ENCODE measurements at regions not wholly inside any gene's neighbourhood (a gene's known extent, or its start where the extent isn't known, plus 50 kb on each side); places are given as distances from the start of the nearest gene placed in this dataset.

DNA sequence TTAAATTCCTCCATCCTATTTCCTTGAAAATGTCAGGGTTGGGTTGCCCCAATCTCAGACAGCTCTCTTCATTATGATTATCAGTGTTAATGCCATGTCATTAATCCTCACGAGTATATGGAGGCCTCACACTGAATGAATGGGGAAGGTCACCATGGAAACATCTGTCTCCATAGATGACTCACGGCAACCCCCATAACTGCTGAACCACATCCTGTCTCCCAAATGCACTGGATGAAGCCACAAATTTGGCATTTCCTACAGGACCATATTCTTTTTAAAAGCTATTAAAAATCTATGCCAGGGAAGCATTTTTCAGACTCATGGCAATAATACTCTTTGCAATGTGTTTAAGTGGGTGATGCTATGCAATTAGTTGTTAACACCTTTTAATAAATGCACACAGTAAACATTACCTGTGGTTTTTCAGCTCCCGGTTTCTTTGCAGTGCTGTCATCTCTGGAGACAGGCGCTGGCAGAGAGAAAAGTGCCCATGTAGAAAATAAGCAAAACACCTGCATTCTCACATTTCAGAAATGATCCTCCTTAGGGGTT lies 80.1 kb upstream of the PTPRK start:
- no peaks in the 10 kb centered on the region for H3K27me3 Mint-ChIP-seq (ENCODE audit: low read depth in 3 of 3)
- Histone ChIP-seq H3K79me2 (ENCODE audit: insufficient read depth, low read length) (no peaks in the 10 kb centered on the region), H3K9me3 (replicated peaks in 1 of 2; ENCODE audit: control insufficient read depth in 1 of 2, insufficient read depth in 1 of 2, low read length in 2 of 2) (peaks cover 0 to 4% of the 10 kb centered on the region in 2 donors), H3K36me3 (replicated peaks in 1 of 2; ENCODE audit: control insufficient read depth in 1 of 2, insufficient read depth in 2 of 2, low read length in 2 of 2) (no peaks in the 10 kb centered on the region), H3K27ac (ENCODE audit: low read depth in 1 of 2, low read length in 2 of 2) (no peak overlapping the region), H3K4me3 (replicated peaks in 1 of 3; ENCODE audit: low read depth in 2 of 3, low read length in 3 of 3) (no peak overlapping the region), H2AFZ (ENCODE audit: insufficient read depth, low read depth, low read length, poor library complexity, severe bottlenecking) (no peak overlapping the region), H4K20me1 (ENCODE audit: insufficient read depth, low read length) (no peaks in the 10 kb centered on the region), H3K9ac (ENCODE audit: insufficient read depth, low read length, poor library complexity, severe bottlenecking) (no peak overlapping the region), H3K27me3 (ENCODE audit: control insufficient read depth in 2 of 2, insufficient read depth in 2 of 2, low read length in 2 of 2) (no peaks in the 10 kb centered on the region), H3K4me1 (ENCODE audit: control insufficient read depth in 1 of 2, insufficient read depth in 2 of 2, low read length in 2 of 2) (no peaks in the 10 kb centered on the region), H3K4me2 (replicated peaks; ENCODE audit: extremely low read depth, low read length, poor library complexity, severe bottlenecking) (no peak overlapping the region)
- H3K9me3 Mint-ChIP-seq = peaks cover 0 to 2% (median 0%) of the 10 kb centered on the region in 7 donors
- intact Hi-C loops (cut with micrococcal nuclease) = no loop called here
- no peaks in the 10 kb centered on the region for H3K36me3 Mint-ChIP-seq
- H3K4me3 Mint-ChIP-seq = no peak overlapping the region
- WGBS (ENCODE audit: insufficient coverage) = no CpG with 5 or more reads among the region's 4 CpGs
- no peak overlapping the region for H3K27ac Mint-ChIP-seq
- DNase-seq = no peak
- no peak for TF ChIP-seq CTCF (IDR thresholded peaks at IDR 0.05)
- H3K4me1 Mint-ChIP-seq = no peaks in the 10 kb centered on the region

- H3K9me3 ChIP-seq (replicated peaks in 1 of 2; ENCODE audit: control insufficient read depth in 1 of 2, insufficient read depth in 1 of 2, low read length in 2 of 2) = peaks cover 0 to 4% of the 10 kb centered on the region in 2 donors
- intact Hi-C loops (cut with micrococcal nuclease) = no loop called here
- TF ChIP-seq CTCF (IDR thresholded peaks at IDR 0.05) = no peak
- H3K36me3 ChIP-seq (replicated peaks in 1 of 2; ENCODE audit: control insufficient read depth in 1 of 2, insufficient read depth in 2 of 2, low read length in 2 of 2) = no peaks in the 10 kb centered on the region
- H3K4me1 ChIP-seq (ENCODE audit: control insufficient read depth in 1 of 2, insufficient read depth in 2 of 2, low read length in 2 of 2) = no peaks in the 10 kb centered on the region
- H4K20me1 ChIP-seq (ENCODE audit: insufficient read depth, low read length) = no peaks in the 10 kb centered on the region
- no peak overlapping the region for H3K4me3 Mint-ChIP-seq
- H3K79me2 ChIP-seq (ENCODE audit: insufficient read depth, low read length) = no peaks in the 10 kb centered on the region
- H3K36me3 Mint-ChIP-seq = no peaks in the 10 kb centered on the region
- no peak overlapping the region for H3K27ac Mint-ChIP-seq
- H3K27me3 Mint-ChIP-seq (ENCODE audit: low read depth in 3 of 3) = no peaks in the 10 kb centered on the region
- H2AFZ ChIP-seq (ENCODE audit: insufficient read depth, low read depth, low read length, poor library complexity, severe bottlenecking) = no peak overlapping the region
- no peaks in the 10 kb centered on the region for H3K4me1 Mint-ChIP-seq
- H3K9me3 Mint-ChIP-seq = peaks cover 0 to 2% (median 0%) of the 10 kb centered on the region in 7 donors
- no peak overlapping the region for H3K27ac ChIP-seq (ENCODE audit: low read depth in 1 of 2, low read length in 2 of 2)
- DNase-seq = no peak
- H3K4me2 ChIP-seq (replicated peaks; ENCODE audit: extremely low read depth, low read length, poor library complexity, severe bottlenecking) = no peak overlapping the region
- no peak overlapping the region for H3K9ac ChIP-seq (ENCODE audit: insufficient read depth, low read length, poor library complexity, severe bottlenecking)
- no peaks in the 10 kb centered on the region for H3K27me3 ChIP-seq (ENCODE audit: control insufficient read depth in 2 of 2, insufficient read depth in 2 of 2, low read length in 2 of 2)
- H3K4me3 ChIP-seq (replicated peaks in 1 of 3; ENCODE audit: low read depth in 2 of 3, low read length in 3 of 3) = no peak overlapping the region
- WGBS (ENCODE audit: insufficient coverage) = 83% methylated on average over 1 of the region's 2 CpGs
Measured at GRCh38 chr6:128599036-128599435, 78.6 kb upstream of the PTPRK start.
